HG02798 (cell line): ENCODE measurements at regions not wholly inside any gene's neighbourhood (a gene's known extent, or its start where the extent isn't known, plus 50 kb on each side); places are given as distances from the start of the nearest gene placed in this dataset.

ENCODE experiments used
- ATAC-seq: cut with Tn5 transposase; IDR thresholded peaks from one replicate; pipeline ENCODE4 v1.9.1; 2021; ENCODE audit warnings: mild to moderate bottlenecking; ENCODE audit not compliant: unreplicated experiment, poor library complexity

DNA sequence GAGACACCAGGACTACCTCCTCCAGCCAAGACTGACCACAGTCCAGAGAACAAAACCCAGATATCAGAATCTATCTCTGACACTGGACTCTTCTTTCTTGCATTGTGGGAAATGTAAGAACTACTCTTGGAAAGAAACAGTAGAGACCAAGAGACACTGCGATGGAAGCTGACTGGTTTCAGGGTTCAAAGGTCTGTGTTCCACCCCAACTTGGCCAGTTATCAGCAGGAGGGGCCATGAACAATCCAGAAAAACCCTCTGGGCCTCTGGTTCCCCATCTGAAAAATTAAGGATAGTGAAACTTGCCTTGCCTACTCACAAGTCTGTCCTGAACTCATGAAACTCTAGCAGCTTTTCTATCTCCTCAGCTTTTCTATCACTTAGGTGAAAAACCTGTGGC is 166.5 kb downstream of the SUCLG1 start:
- no peak for ATAC-seq

- no peak for ATAC-seq
Observed at GRCh38 chr2:84290537-84290936, 168.5 kb downstream of the SUCLG1 start.

GRCh38 chr2:84288293-84288692 is 170.8 kb downstream of the SUCLG1 start:
- no peak for ATAC-seq

DNA sequence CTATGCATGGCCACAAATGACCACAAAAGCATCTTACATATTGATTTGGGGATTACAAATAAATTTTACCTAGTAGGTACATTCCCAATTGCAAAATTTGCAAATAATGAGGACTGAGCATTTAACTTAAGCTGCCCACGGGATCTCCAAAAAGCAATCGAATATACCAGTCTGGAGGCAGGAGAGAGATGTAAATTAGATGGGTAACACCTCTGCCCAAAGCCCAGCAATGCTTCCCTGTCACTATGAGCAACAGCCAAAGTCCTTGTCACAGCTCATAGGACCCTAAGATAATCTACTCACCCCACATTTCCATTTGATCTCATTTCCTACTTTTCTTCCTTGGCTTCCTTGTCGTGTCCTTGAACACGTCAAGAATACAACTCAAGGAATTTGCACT is 172.2 kb downstream of the SUCLG1 start:
- ATAC-seq, result no peak

DNA sequence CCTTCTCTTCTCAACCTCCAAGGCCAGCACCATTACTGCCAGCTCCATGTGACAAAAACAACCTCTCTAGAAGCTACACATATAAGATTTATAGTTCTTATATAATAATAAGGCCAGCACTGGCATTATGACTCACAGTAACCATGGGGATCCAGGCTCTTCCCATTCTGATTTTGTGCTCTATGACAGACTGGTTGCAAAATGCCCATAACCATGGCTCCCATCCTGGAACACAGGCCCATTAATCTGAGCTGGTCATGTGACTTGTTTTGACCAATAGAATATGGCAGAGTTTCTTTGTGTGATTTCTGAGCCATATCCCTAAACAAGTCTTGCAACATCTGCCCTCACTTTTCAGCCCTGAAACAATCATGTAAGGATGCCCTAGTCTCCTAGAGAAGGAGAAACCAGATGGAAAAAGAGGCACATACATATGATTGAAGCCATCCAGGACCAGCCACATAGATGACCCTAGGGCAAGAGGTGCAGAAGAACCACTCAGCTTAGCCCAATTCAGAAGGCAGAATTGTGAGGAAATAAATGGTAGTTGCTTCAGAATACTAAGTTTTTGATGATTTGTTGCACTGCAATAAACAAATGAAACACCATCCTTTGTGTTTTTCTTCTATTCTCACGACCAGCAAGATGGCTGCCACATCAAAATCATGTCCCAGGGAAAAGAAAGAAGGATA is 173.9 kb downstream of the SUCLG1 start:
- no peak for ATAC-seq

- ATAC-seq, result no peak
Observed at GRCh38 chr2:84283506-84283905, 175.6 kb downstream of the SUCLG1 start.

GRCh38 chr2:84281510-84281909 is 177.6 kb downstream of the SUCLG1 start:
- no peak for ATAC-seq

DNA sequence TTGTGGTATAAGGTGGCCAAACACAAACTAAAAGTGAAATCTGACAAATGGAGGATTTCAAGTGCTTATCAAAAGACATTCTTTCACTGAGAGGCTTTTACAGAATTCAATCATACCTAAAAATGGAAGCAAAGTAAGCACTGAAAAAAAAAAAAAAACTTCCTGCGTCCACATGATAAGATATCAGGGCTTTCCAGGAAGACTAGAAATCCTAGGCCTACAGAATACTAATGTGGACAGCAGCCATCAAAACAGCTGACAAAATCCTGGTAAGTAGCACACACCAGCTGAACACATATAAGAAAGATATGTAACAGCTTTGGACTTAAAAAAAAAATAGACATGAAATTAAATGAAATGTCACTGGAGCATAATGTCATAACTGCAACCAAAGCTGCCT is 178.2 kb downstream of the SUCLG1 start:
- ATAC-seq, result no peak

GRCh38 chr2:84278386-84278785 is 180.7 kb downstream of the SUCLG1 start:
- no peak for ATAC-seq

DNA sequence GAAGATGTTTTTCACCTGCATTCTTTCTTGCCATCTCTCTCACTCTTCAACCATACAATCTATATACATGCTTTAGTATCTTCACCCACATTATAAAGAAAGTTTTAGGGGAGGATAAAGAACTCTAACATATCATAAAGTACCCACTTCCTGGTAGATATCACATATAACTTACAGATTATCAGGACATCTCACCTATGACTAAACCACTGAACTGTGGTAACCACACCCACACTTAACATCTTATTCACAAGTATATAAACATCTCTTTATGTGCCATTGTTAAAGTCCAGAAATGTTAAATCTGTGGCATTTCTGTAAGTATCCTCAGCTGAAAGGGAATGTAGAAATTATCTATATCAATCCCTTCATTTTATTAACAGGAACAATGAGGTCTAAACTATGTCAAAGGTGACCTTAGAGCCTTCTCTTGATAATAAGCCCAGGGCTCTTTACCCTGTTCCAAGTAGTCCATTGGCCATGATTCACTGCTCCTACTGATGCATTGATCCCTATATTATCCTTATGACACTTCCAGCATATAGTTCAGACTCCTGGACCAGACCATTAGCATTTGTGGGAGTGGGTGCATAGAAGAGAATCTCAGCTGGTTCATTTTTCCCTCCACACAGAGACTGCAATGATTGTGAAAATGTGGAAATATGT is 182.4 kb downstream of the SUCLG1 start:
- no peak for ATAC-seq

DNA sequence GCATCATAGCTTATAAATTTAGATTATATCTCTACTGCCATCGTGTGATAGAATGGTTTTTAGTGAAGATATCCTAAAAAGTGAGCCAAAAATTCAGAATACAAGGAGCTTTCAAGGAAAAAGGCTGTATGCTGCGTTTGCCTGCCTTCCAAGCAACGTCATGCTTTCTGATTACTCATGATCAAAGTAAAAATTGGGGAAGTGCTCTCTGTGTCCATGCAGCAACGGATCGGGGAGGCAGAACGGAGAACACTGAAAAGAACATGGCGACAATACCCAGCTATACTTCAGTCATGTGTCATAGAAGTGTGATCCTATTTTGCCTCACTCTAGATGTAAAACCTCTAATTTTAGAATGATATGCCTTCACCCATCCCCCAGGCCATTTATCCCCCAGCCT is 185.7 kb downstream of the SUCLG1 start:
- ATAC-seq, result no peak

DNA sequence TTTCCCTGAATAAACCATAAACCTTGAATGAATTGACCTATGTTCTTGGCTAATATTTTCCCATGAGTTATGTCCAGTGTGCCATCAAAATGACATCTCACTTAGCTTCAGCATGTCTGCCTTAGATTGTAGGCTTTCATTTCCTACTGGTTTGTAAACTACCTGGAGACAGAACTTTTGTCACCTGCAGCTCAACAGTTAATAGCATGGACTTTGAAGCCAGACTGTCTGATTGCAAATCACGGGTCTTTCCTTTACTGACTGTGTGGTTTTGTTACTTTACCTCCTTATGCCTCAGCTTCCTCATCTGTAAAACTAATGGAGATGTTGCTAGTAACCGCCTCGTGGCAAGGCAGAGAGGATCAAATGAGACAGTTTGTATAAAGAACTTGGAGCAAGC is 187.1 kb downstream of the SUCLG1 start:
- ATAC-seq, result no peak

- no peak for ATAC-seq
Observed at GRCh38 chr2:84257831-84258230, 201.2 kb downstream of the SUCLG1 start.

DNA sequence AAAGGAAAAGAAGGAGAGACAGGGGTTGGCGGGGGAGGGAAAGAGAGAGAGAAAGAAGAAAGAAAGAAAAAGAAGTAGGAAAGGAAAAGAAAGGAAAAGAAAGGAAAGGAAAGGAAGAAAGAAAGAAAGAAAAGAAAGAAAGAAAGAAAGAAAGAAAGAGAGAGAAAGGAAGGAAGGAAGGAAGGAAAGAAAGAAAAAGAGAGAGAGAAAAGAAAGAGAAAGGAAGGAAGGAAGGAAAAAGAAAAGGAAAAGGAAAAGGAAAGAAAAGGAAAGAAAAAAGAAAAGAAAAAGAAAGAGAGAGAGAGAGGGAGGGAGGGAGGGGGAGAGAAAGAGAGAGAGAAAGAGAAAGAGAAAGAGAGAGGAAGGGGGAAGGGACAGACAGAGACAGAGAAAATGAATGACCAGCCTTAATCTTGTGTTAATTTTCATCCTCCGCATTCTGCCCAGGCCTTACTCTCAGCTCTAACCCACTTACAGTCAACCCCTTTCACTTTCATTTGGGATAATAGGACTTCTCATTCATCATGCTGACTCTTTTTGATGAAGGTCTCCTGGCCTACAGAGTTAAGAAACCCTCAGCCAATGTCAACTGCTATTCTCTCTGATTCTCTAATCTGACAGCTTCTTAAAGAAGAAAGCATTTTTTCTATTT is 207.3 kb downstream of the SUCLG1 start:
- no peak for ATAC-seq

DNA sequence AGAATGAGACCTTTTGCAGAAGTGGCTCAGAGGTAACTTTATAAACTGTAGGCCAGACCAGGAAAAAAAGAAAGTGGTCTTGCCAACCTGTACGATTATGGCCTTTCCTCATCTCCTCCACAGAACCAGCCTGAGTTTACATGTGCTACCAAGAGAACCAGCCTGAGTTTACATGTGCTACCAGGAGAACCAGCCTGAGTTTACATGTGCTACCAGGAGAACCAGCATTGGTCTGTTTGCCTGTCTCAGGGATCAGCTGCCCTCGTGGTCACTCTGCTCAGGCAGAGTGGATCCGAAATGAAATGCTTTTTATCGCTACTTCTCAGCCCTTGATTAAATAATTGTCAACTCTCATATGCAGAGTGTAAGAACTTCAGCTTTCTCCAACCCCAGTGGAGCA is 209.9 kb downstream of the SUCLG1 start:
- no peak for ATAC-seq

DNA sequence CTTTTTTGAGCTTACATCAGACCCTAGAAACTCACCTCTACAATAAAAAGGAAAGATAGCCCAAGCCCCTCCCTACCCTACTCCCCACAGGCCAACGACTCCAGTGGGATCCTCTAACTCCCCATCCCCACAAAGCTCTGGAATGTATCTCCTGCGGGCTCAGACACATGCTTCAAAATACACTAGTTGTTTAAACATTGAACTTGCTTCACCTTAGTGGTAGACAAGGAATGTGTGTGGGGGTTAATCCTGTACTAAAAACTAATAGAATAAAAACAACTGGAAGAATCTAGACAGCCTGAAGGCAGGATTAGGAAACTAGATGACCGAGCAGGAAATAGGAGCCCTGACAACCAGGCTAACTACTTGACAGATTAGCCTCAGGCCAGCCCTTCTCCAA is 211.5 kb downstream of the SUCLG1 start:
- ATAC-seq, result no peak

- no peak for ATAC-seq
Observed at GRCh38 chr2:84243788-84244733, 215.0 kb downstream of the SUCLG1 start.

GRCh38 chr2:84238907-84239306 is 220.2 kb downstream of the SUCLG1 start:
- no peak for ATAC-seq

- ATAC-seq, result no peak
Observed at GRCh38 chr2:84236288-84236687, 222.8 kb downstream of the SUCLG1 start.

- no peak for ATAC-seq
Observed at GRCh38 chr2:84234103-84234502, 225.0 kb downstream of the SUCLG1 start.

- no peak for ATAC-seq
Observed at GRCh38 chr2:84231478-84231877, 227.6 kb downstream of the SUCLG1 start.
